H9 (cell line): ENCODE measurements at regions not wholly inside any gene's neighbourhood (a gene's known extent, or its start where the extent isn't known, plus 50 kb on each side); places are given as distances from the start of the nearest gene placed in this dataset.
"Not testable (repeated sequence)": the region's sequence is repeated elsewhere in the genome, so short reads cannot be mapped to it uniquely, and the experiment has no call there.

ENCODE experiments used
- DNase-seq: peaks from one replicate; pipeline ENCODE4 v3.0.0-alpha.2; 2017
- H2AFZ ChIP-seq: one replicate; pipeline ENCODE4 v1.6.1; 2013; ENCODE audit warnings: mild to moderate bottlenecking, low read length, control low read depth, moderate library complexity
- H2AK5ac ChIP-seq: 2 replicates; pipeline ENCODE4 v1.6.1; 2013; ENCODE audit warnings: low read length, control low read depth, mixed read lengths; ENCODE audit not compliant: insufficient read length
- H2BK120ac ChIP-seq: one replicate; pipeline ENCODE4 v1.6.1; 2013; ENCODE audit warnings: low read depth, mild to moderate bottlenecking, low read length, control low read depth, inconsistent platforms; ENCODE audit not compliant: poor library complexity, severe bottlenecking
- H2BK12ac ChIP-seq: 2 replicates; pipeline ENCODE4 v1.6.1; 2013; ENCODE audit warnings: low read length, control low read depth, mixed read lengths, low read depth; ENCODE audit not compliant: insufficient read length
- H2BK15ac ChIP-seq: 2 replicates; pipeline ENCODE4 v1.6.1; 2013; ENCODE audit warnings: low read depth, low read length, control low read depth
- H2BK20ac ChIP-seq: one replicate; pipeline ENCODE4 v1.6.1; 2013; ENCODE audit warnings: low read depth, mild to moderate bottlenecking, low read length, control low read depth, inconsistent platforms; ENCODE audit not compliant: poor library complexity, severe bottlenecking
- H2BK5ac ChIP-seq: 2 replicates; pipeline ENCODE4 v1.6.1; 2013; ENCODE audit warnings: low read length, control low read depth, mixed read lengths; ENCODE audit not compliant: insufficient read length
- H3K14ac ChIP-seq: 2 replicates; pipeline ENCODE4 v1.6.1; 2013; ENCODE audit warnings: low read length, control low read depth; ENCODE audit not compliant: insufficient read depth
- H3K18ac ChIP-seq: 2 replicates; pipeline ENCODE4 v1.6.1; 2013; ENCODE audit warnings: low read depth, mild to moderate bottlenecking, mixed read lengths, low read length, control low read depth; ENCODE audit not compliant: insufficient read length
- H3K23ac ChIP-seq: 2 replicates; pipeline ENCODE4 v1.6.1; 2013; ENCODE audit warnings: low read length, control low read depth, mixed read lengths, low read depth; ENCODE audit not compliant: insufficient read length
- H3K23me2 ChIP-seq: 2 replicates; pipeline ENCODE4 v1.6.1; 2013; ENCODE audit warnings: low read depth, mild to moderate bottlenecking, mixed read lengths, low read length, control low read depth; ENCODE audit not compliant: insufficient read length, poor library complexity, severe bottlenecking
- H3K27ac ChIP-seq: 2 replicates; pipeline ENCODE4 v1.5.1; 2013; ENCODE audit warnings: low read length, control low read depth, mixed read lengths, low read depth; ENCODE audit not compliant: insufficient read length
- H3K27me3 ChIP-seq: 2 replicates; pipeline ENCODE4 v1.6.1; 2013; ENCODE audit warnings: low read length, control low read depth, inconsistent platforms; ENCODE audit not compliant: insufficient read depth
- H3K4ac ChIP-seq: 2 replicates; pipeline ENCODE4 v1.6.1; 2013; ENCODE audit warnings: low read depth, mild to moderate bottlenecking, control low read depth, inconsistent platforms, low read length, moderate library complexity
- H3K4me1 ChIP-seq: 2 replicates; pipeline ENCODE4 v1.6.1; 2013; ENCODE audit warnings: low read length, control low read depth, inconsistent platforms; ENCODE audit not compliant: insufficient read depth
- H3K4me2 ChIP-seq: 2 replicates; pipeline ENCODE4 v1.6.1; 2013; ENCODE audit warnings: low read length, control low read depth, mixed read lengths; ENCODE audit not compliant: insufficient read length, insufficient read depth
- H3K56ac ChIP-seq: 2 replicates; pipeline ENCODE4 v1.6.1; 2013; ENCODE audit warnings: low read depth, mild to moderate bottlenecking, mixed read lengths, low read length, control low read depth; ENCODE audit not compliant: insufficient read length
- H3K79me1 ChIP-seq: 2 replicates; pipeline ENCODE4 v1.6.1; 2013; ENCODE audit warnings: low read depth, mild to moderate bottlenecking, moderate library complexity, low read length, control low read depth, inconsistent platforms; ENCODE audit not compliant: insufficient read depth, poor library complexity, severe bottlenecking
- H3K79me2 ChIP-seq: 2 replicates; pipeline ENCODE4 v1.6.1; 2013; ENCODE audit warnings: low read length, control low read depth, inconsistent platforms; ENCODE audit not compliant: insufficient read depth
- H3K9ac ChIP-seq: 2 replicates; pipeline ENCODE4 v1.6.1; 2013; ENCODE audit warnings: low read length, control low read depth, mixed read lengths; ENCODE audit not compliant: insufficient read length; ENCODE audit errors: extremely low read depth
- H3K9me3 ChIP-seq: one replicate; pipeline ENCODE4 v1.6.1; 2013; ENCODE audit warnings: low read depth, low read length, inconsistent platforms; ENCODE audit not compliant: control insufficient read depth
- H3T11ph ChIP-seq: one replicate; pipeline ENCODE4 v1.6.1; 2013; ENCODE audit warnings: mild to moderate bottlenecking, low read length, control low read depth, inconsistent platforms
- H4K20me1 ChIP-seq: one replicate; pipeline ENCODE4 v1.6.1; 2013; ENCODE audit not compliant: control insufficient read depth, insufficient read length, insufficient read depth
- H4K5ac ChIP-seq: 2 replicates; pipeline ENCODE4 v1.6.1; 2013; ENCODE audit warnings: low read depth, mild to moderate bottlenecking, mixed read lengths, low read length, control low read depth; ENCODE audit not compliant: insufficient read length
- H4K8ac ChIP-seq: replicated peaks from 2 replicates; pipeline ENCODE4 v1.6.1; 2013; ENCODE audit warnings: low read length, control low read depth, mixed read lengths, low read depth; ENCODE audit not compliant: insufficient read length
- H4K91ac ChIP-seq: 2 replicates; pipeline ENCODE4 v1.6.1; 2013; ENCODE audit warnings: low read depth, mild to moderate bottlenecking, moderate library complexity, mixed read lengths, low read length, control low read depth; ENCODE audit not compliant: insufficient read length
- H3K27ac Mint-ChIP-seq, 3 experiments: 2 replicates in 2 of 3; 3 replicates in 1 of 3; pipeline ENCODE4 v1.8.0; 2020 to 2021; ENCODE audit warnings: mixed read lengths in 3 of 3, mild to moderate bottlenecking in 1 of 3, moderate library complexity in 1 of 3
- H3K27me3 Mint-ChIP-seq: 2 replicates; pipeline ENCODE4 v1.8.0; 2021; ENCODE audit warnings: low read depth, mild to moderate bottlenecking, moderate library complexity, mixed read lengths
- H3K36me3 Mint-ChIP-seq, 3 experiments: 2 replicates in 2 of 3; 3 replicates in 1 of 3; pipeline ENCODE4 v1.8.0; 2020 to 2021; ENCODE audit warnings: low read depth in 3 of 3, mixed read lengths in 3 of 3; ENCODE audit not compliant: insufficient read depth in 1 of 3
- H3K4me1 Mint-ChIP-seq, 2 experiments: 2 replicates each; pipeline ENCODE4 v1.8.0; 2020; ENCODE audit warnings: mixed read lengths in 2 of 2
- H3K4me3 Mint-ChIP-seq, 2 experiments: 2 replicates in 1 of 2; 3 replicates in 1 of 2; pipeline ENCODE4 v1.8.0; 2020 to 2021; ENCODE audit warnings: mild to moderate bottlenecking in 2 of 2, mixed read lengths in 2 of 2, moderate library complexity in 1 of 2
- H3K9me3 Mint-ChIP-seq, 2 experiments: 2 replicates in 1 of 2; 3 replicates in 1 of 2; pipeline ENCODE4 v1.8.0; 2020; ENCODE audit warnings: mild to moderate bottlenecking in 2 of 2, mixed read lengths in 2 of 2, moderate library complexity in 1 of 2
- WGBS: extraction: QIAGEN DNeasy Blood & Tissue Kit; methylation state at CpG from one replicate; pipeline ENCODE4 v1.1.7; 2013; ENCODE audit warnings: missing lambda C conversion rate, low lambda C conversion rate, mixed read lengths; ENCODE audit not compliant: insufficient read length; ENCODE audit errors: extremely low coverage; 5-methylcytosine and 5-hydroxymethylcytosine counted together

DNA sequence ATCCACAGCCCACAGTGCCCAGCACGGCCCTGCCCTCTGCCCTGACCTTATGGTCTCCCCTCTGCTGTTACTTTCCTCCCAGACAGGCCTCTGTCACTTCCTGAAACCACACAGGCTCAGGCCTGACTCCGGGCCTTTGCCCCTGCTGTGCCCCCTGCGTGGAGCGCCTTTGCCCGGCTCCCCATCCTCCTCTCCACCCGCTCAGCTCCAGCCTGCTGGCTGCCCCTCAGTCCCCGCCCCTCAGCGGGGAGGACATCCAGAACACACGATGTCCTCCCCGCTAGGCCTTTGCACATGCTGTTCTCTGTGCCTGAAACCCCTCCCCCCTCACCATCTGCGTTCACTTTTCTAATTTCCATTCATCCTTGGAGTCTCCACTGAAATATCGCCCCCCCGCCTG, 341.9 kb upstream of the SULF2 start:
- DNase-seq, H3K23ac ChIP-seq, H3K79me1 ChIP-seq, H2BK20ac ChIP-seq, H4K5ac ChIP-seq, H3K4me1 ChIP-seq, H3K23me2 ChIP-seq, H3K9me3 ChIP-seq, H3K14ac ChIP-seq, H3K79me2 ChIP-seq, H3T11ph ChIP-seq, H2AFZ ChIP-seq, H3K4me3 Mint-ChIP-seq, H3K18ac ChIP-seq, H2BK120ac ChIP-seq, H2AK5ac ChIP-seq, H3K56ac ChIP-seq, H3K4me2 ChIP-seq, H3K27me3 Mint-ChIP-seq, H4K8ac ChIP-seq, H3K27me3 ChIP-seq, H3K9me3 Mint-ChIP-seq, H3K4ac ChIP-seq, H4K20me1 ChIP-seq, H2BK5ac ChIP-seq, H3K36me3 Mint-ChIP-seq, H3K9ac ChIP-seq, H3K27ac Mint-ChIP-seq, H2BK12ac ChIP-seq, H3K27ac ChIP-seq, H2BK15ac ChIP-seq, H4K91ac ChIP-seq: not testable (repeated sequence)
- no CpG with 5 or more reads among the region's 13 CpGs for WGBS
- H3K4me1 Mint-ChIP-seq, result peaks cover 22 to 24% of the 10 kb centered on the region in 2 experiments
